Activated CD8-positive, alpha-beta T cell treated with anti-CD3 and anti-CD28 coated beads, Interleukin-2, amount 10 ng/mL, durations not matched to agents 7 days and 5 days (primary cell): ENCODE measurements at regions not wholly inside any gene's neighbourhood (a gene's known extent, or its start where the extent isn't known, plus 50 kb on each side); places are given as distances from the start of the nearest gene placed in this dataset.
"Not testable (repeated sequence)": the region's sequence is repeated elsewhere in the genome, so short reads cannot be mapped to it uniquely, and the experiment has no call there.

Experiments used
- ATAC-seq: fragments of 150-1000 bp; cut with Tn5 transposase; one replicate; pipeline ENCODE4 v1.10.0; 2021; ENCODE audit warnings: moderate library complexity
- CTCF ChIA-PET: fragments of 350-600 bp; sonication (Branson Sonifier 250); formaldehyde crosslinking; loops from one replicate; lab custom pipeline; 2021; ENCODE audit warnings: antibody characterized with exemption; lab: Charles Lee
- POLR2A ChIA-PET: fragments of 350-600 bp; sonication (Branson Sonifier 250); formaldehyde crosslinking; loops from one replicate; lab custom pipeline; 2021; ENCODE audit warnings: antibody characterized with exemption; lab: Charles Lee
- DNase-seq: peaks from one replicate; pipeline ENCODE4 v3.0.0-alpha.2; 2020
- H3K27ac Mint-ChIP-seq: one replicate; pipeline ENCODE4 v1.8.0; 2021; ENCODE audit warnings: mild to moderate bottlenecking, mixed read lengths
- H3K27me3 Mint-ChIP-seq: one replicate; pipeline ENCODE4 v1.8.0; 2021; ENCODE audit warnings: low read depth, mixed read lengths
- H3K36me3 Mint-ChIP-seq: one replicate; pipeline ENCODE4 v1.8.0; 2021; ENCODE audit warnings: low read depth, mixed read lengths
- H3K4me1 Mint-ChIP-seq: one replicate; pipeline ENCODE4 v1.8.0; 2021; ENCODE audit warnings: low read depth, mixed read lengths
- H3K4me3 Mint-ChIP-seq: one replicate; pipeline ENCODE4 v1.8.0; 2021; ENCODE audit warnings: mild to moderate bottlenecking, mixed read lengths
- H3K9me3 Mint-ChIP-seq: one replicate; pipeline ENCODE4 v1.8.0; 2022; ENCODE audit warnings: mixed read lengths; ENCODE audit not compliant: insufficient read depth

GRCh38 chr2:16093639-16094529, 153.5 kb downstream of the MYCN start:
- DNase-seq (no peak), ATAC-seq (no peak)
- ChIA-PET CTCF (no interaction called here), POLR2A (interaction anchor here (0.6 kb wide), 1 partner anchor 246 kb away, joined by 3 read pairs; no protein-coding TSS in a partner anchor)
- Mint-ChIP-seq H3K4me1 (no peaks in the 10 kb centered on the region), H3K9me3 (no peaks in the 10 kb centered on the region), H3K4me3 (no peak overlapping the region), H3K36me3 (no peaks in the 10 kb centered on the region), H3K27me3 (no peaks in the 10 kb centered on the region), H3K27ac (no peak overlapping the region)

- H3K36me3 Mint-ChIP-seq: no peaks in the 10 kb centered on the region
- H3K4me1 Mint-ChIP-seq: no peaks in the 10 kb centered on the region
- ATAC-seq (no peak), DNase-seq (no peak)
- H3K4me3 Mint-ChIP-seq: no peak overlapping the region
- ChIA-PET CTCF (no interaction called here), POLR2A (interaction anchor here (0.6 kb wide), 1 partner anchor 246 kb away, joined by 3 read pairs; no protein-coding TSS in a partner anchor)
- no peaks in the 10 kb centered on the region for H3K9me3 Mint-ChIP-seq
- H3K27me3 Mint-ChIP-seq: no peaks in the 10 kb centered on the region
- no peak overlapping the region for H3K27ac Mint-ChIP-seq
Measured at GRCh38 chr2:16092861-16093638, 152.7 kb downstream of the MYCN start.

- H3K27ac Mint-ChIP-seq: no peak overlapping the region
- H3K36me3 Mint-ChIP-seq: no peaks in the 10 kb centered on the region
- DNase-seq (no peak), ATAC-seq (no peak)
- ChIA-PET POLR2A (no interaction called here), CTCF (no interaction called here)
- H3K4me1 Mint-ChIP-seq: no peaks in the 10 kb centered on the region
- H3K27me3 Mint-ChIP-seq: no peaks in the 10 kb centered on the region
- H3K4me3 Mint-ChIP-seq: no peak overlapping the region
- no peaks in the 10 kb centered on the region for H3K9me3 Mint-ChIP-seq
Measured at GRCh38 chr2:16091576-16092282, 151.4 kb downstream of the MYCN start.

- Mint-ChIP-seq H3K4me3 (no peak overlapping the region), H3K36me3 (no peaks in the 10 kb centered on the region), H3K4me1 (no peaks in the 10 kb centered on the region), H3K9me3 (no peaks in the 10 kb centered on the region), H3K27ac (no peak overlapping the region), H3K27me3 (no peaks in the 10 kb centered on the region)
- DNase-seq (no peak), ATAC-seq (no peak)
- CTCF ChIA-PET: no interaction called here
- POLR2A ChIA-PET: no interaction called here
Measured at GRCh38 chr2:16090650-16091575, 150.6 kb downstream of the MYCN start.

GRCh38 chr2:16089491-16089890, 149.1 kb downstream of the MYCN start:
- H3K27ac Mint-ChIP-seq, H3K27me3 Mint-ChIP-seq, H3K4me3 Mint-ChIP-seq, ATAC-seq, DNase-seq, CTCF ChIA-PET, H3K4me1 Mint-ChIP-seq, H3K9me3 Mint-ChIP-seq, H3K36me3 Mint-ChIP-seq, POLR2A ChIA-PET: not testable (repeated sequence)

- DNase-seq: no peak
- no peak overlapping the region for H3K27ac Mint-ChIP-seq
Measured at GRCh38 chr2:16088802-16089112, 148.4 kb downstream of the MYCN start.

GRCh38 chr2:16088035-16088801, 147.9 kb downstream of the MYCN start:
- H3K9me3 Mint-ChIP-seq: no peaks in the 10 kb centered on the region

More at GRCh38 chr2:16088802-16089112, 148.4 kb downstream of the MYCN start:
- ChIA-PET CTCF (no interaction called here), POLR2A (no interaction called here)
- ATAC-seq: no peak
- Mint-ChIP-seq H3K27me3 (no peaks in the 10 kb centered on the region), H3K36me3 (no peaks in the 10 kb centered on the region), H3K9me3 (no peaks in the 10 kb centered on the region), H3K4me3 (no peak overlapping the region), H3K4me1 (no peaks in the 10 kb centered on the region)

GRCh38 chr2:16086136-16086535, 145.8 kb downstream of the MYCN start:
- H3K4me1 Mint-ChIP-seq, H3K9me3 Mint-ChIP-seq, H3K36me3 Mint-ChIP-seq, H3K27me3 Mint-ChIP-seq, CTCF ChIA-PET, ATAC-seq, H3K4me3 Mint-ChIP-seq, H3K27ac Mint-ChIP-seq, POLR2A ChIA-PET, DNase-seq: not testable (repeated sequence)

More at GRCh38 chr2:16088035-16088801, 147.9 kb downstream of the MYCN start:
- POLR2A ChIA-PET: interaction anchor here (0.6 kb wide), 1 partner anchor 23 kb away, joined by 5 read pairs; no protein-coding TSS in a partner anchor
- ATAC-seq (no peak), DNase-seq (no peak)
- Mint-ChIP-seq H3K27ac (no peak overlapping the region), H3K36me3 (no peaks in the 10 kb centered on the region), H3K4me1 (no peaks in the 10 kb centered on the region), H3K27me3 (no peaks in the 10 kb centered on the region), H3K4me3 (no peak overlapping the region)
- CTCF ChIA-PET: no interaction called here

- H3K4me1 Mint-ChIP-seq: no peaks in the 10 kb centered on the region
- DNase-seq (no peak), ATAC-seq (no peak)
- no peaks in the 10 kb centered on the region for H3K36me3 Mint-ChIP-seq
- no peak overlapping the region for H3K27ac Mint-ChIP-seq
- no peaks in the 10 kb centered on the region for H3K9me3 Mint-ChIP-seq
- ChIA-PET CTCF (no interaction called here), POLR2A (no interaction called here)
- H3K27me3 Mint-ChIP-seq: no peaks in the 10 kb centered on the region
- no peak overlapping the region for H3K4me3 Mint-ChIP-seq
Measured at GRCh38 chr2:16085073-16085472, 144.7 kb downstream of the MYCN start.

GRCh38 chr2:16084274-16084673, 143.9 kb downstream of the MYCN start:
- ChIA-PET CTCF (no interaction called here), POLR2A (no interaction called here)
- H3K4me3 Mint-ChIP-seq: no peak overlapping the region
- ATAC-seq (no peak), DNase-seq (no peak)
- H3K27me3 Mint-ChIP-seq: no peaks in the 10 kb centered on the region
- no peaks in the 10 kb centered on the region for H3K4me1 Mint-ChIP-seq
- H3K27ac Mint-ChIP-seq: no peak overlapping the region
- H3K36me3 Mint-ChIP-seq: no peaks in the 10 kb centered on the region
- no peaks in the 10 kb centered on the region for H3K9me3 Mint-ChIP-seq
